ENCODE measurements at regions not wholly inside any gene's neighbourhood (a gene's known extent, or its start where the extent isn't known, plus 50 kb on each side); places are given as distances from the start of the nearest gene placed in this dataset.

DNA sequence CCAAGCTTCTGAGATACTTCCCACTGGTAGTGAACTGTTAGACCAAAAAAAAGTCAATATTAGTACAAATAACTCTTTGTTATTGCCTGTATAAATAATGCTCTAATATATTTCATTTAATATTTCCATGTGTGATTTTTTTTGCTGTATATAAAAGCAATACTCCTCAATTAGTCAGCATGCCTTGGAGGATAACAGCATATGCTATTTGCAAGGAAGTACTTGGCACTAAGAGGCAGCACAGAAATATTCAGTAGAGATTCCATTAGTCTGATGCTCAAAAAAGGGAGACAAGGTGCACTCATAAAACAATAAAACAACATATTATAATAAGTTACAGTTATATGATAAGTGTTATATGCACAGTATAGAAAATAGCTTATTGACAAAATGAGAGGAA is 296.6 kb upstream of the MPDZ start (continued):
- TF ChIP-seq, protein P1, sequence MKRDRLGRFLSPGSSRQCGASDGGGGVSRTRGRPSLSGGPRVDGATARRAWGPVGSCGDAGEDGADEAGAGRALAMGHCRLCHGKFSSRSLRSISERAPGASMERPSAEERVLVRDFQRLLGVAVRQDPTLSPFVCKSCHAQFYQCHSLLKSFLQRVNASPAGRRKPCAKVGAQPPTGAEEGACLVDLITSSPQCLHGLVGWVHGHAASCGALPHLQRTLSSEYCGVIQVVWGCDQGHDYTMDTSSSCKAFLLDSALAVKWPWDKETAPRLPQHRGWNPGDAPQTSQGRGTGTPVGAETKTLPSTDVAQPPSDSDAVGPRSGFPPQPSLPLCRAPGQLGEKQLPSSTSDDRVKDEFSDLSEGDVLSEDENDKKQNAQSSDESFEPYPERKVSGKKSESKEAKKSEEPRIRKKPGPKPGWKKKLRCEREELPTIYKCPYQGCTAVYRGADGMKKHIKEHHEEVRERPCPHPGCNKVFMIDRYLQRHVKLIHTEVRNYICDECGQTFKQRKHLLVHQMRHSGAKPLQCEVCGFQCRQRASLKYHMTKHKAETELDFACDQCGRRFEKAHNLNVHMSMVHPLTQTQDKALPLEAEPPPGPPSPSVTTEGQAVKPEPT (CRISPR knock-in tag; IDR thresholded peaks at IDR 0.05; ENCODE audit: low read depth): no peak
- TF ChIP-seq ZMAT3 (CRISPR knock-in tag; conservative IDR thresholded peaks at IDR 0.05): no peak
- TF ChIP-seq ZNF674 (CRISPR knock-in tag; IDR thresholded peaks at IDR 0.05; ENCODE audit: low read depth): no peak
- no peak for TF ChIP-seq KAT7 (CRISPR knock-in tag; IDR thresholded peaks at IDR 0.05; ENCODE audit: borderline replicate concordance)

DNA sequence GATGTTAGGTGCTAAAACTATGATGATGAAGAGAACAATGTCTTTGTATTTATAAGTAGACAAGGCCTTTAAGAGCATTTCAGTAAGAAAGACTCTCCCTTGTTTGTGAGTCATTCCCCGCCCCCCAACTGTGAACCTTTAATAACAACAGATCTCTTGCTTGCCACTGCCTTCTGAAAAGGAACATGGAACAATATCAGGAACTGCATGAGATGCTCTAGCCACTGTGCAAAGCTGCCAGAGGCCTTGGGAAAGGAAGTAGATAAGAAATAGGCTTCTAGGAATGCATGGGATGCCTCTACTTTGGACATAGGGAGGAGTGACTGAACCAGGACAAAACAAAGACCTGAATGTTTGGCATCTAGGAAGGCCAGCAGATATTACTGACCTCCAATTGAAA is 296.1 kb upstream of the MPDZ start:
- DNase-seq (ENCODE audit: low spot score) (no peak), FAIRE-seq (no peak), ATAC-seq (no peak)
- intact Hi-C loops (cut with micrococcal nuclease; ENCODE audit: unreplicated experiment): no loop called here
- Histone ChIP-seq H3K4me1 (ENCODE audit: insufficient read depth, low read length) (no peaks in the 10 kb centered on the region), H3K4me2 (ENCODE audit: low read depth, low read length) (no peak overlapping the region), H3K79me2 (ENCODE audit: insufficient read depth, low read length) (no peaks in the 10 kb centered on the region), H4K20me1 (ENCODE audit: insufficient read depth, low read length) (no peaks in the 10 kb centered on the region), H3K27me3 (ENCODE audit: control insufficient read depth in 1 of 2, insufficient read depth in 2 of 2, low read length in 2 of 2) (no peaks in the 10 kb centered on the region), H2AFZ (ENCODE audit: low read length) (no peak overlapping the region), H3K27ac (ENCODE audit: extremely low read length, insufficient read depth, low read length) (no peak overlapping the region), H3K4me3 (replicated peaks in 1 of 3; ENCODE audit: insufficient read depth in 1 of 3, low read depth in 2 of 3, low read length in 3 of 3) (no peak overlapping the region), H3K9me3 (ENCODE audit: low read length) (no peaks in the 10 kb centered on the region), H3K36me3 (replicated peaks in 1 of 2; ENCODE audit: control insufficient read depth in 1 of 2, insufficient read depth in 2 of 2, low read length in 2 of 2) (no peaks in the 10 kb centered on the region), H3K9ac (ENCODE audit: insufficient read depth, low read depth, low read length) (no peak overlapping the region)
- in situ Hi-C loops (cut with HindIII; ENCODE audit: extremely low pct_ligation_motif_present, low pct_unique_long_range_greater_than_20kb): no loop called here
- WGBS (ENCODE audit: low lambda C conversion rate): 0% methylated on average over 1 of the region's 1 CpG
- no TSS peak for BruUV-seq (replicated peaks)
- TF ChIP-seq ZNF441 (CRISPR knock-in tag; IDR thresholded peaks at IDR 0.05; ENCODE audit: borderline replicate concordance): no peak
- TF ChIP-seq ESRRA (CRISPR knock-in tag; IDR thresholded peaks at IDR 0.05; ENCODE audit: low read depth): no peak
- TF ChIP-seq FOSL2 (CRISPR knock-in tag; IDR thresholded peaks at IDR 0.05): no peak
- no peak for TF ChIP-seq NFATC3 (CRISPR knock-in tag; IDR thresholded peaks at IDR 0.05)
- CTCF ChIA-PET (ENCODE audit: low intra/inter-chr PET ratio, low total read pairs): no interaction called here
- POLR2A ChIA-PET: no interaction called here
